Renal cortical epithelial cell (primary cell): ENCODE measurements at regions not wholly inside any gene's neighbourhood (a gene's known extent, or its start where the extent isn't known, plus 50 kb on each side); places are given as distances from the start of the nearest gene placed in this dataset.

ENCODE experiments used
- DNase-seq: peaks from one replicate; pipeline ENCODE4 v3.0.0-alpha.2; 2011; ENCODE audit warnings: low read depth

- peak; percentile 93 for DNase-seq
Measured at GRCh38 chr10:6648894-6649720, 69.0 kb upstream of the PRKCQ start.

GRCh38 chr10:6647811-6648526 lies 67.9 kb upstream of the PRKCQ start:
- DNase-seq, result no peak

DNA sequence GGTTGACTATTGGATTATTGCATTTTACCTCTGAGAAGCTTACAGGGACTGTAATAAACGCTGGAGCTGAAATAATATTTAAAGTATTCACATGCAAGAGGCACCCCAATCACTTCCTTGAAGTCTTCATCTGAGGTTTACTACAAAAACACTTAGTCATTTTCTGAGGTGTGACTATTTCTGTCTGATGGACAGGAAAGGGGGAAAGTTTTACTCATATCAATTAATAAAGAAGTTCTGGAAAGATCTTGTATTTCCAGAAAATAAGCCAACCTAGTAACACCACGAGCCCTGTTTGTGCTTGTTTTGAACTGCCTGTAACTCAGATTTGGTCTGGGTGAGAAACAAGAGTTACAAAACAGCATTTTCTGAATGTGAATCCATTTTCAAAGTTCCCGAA lies 63.9 kb upstream of the PRKCQ start:
- DNase-seq, result peak; percentile 43

GRCh38 chr10:6642876-6643275 lies 62.8 kb upstream of the PRKCQ start:
- DNase-seq, result no peak

- DNase-seq, result no peak
Measured at GRCh38 chr10:6640433-6641040, 60.5 kb upstream of the PRKCQ start.

DNA sequence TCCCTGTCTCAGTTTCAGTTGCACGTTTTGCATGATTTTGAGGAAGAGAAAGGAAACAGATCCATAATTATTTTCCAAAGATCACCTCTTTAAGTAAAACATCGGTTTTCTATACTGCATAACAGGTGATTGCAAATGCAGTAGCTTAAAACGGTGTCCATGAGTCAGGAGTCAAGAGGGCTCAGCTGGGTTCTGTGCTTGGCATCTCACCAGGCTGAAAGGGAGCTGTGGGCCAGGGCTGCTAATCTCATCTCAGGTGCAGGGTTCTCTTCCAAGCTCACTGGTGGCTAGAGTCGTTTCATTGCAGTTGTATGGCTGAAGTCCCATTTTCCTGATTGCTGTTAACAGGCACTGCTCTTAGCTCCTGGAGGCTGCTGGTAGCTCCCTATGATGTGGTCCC lies 57.0 kb upstream of the PRKCQ start:
- no peak for DNase-seq

GRCh38 chr10:6635784-6636183 lies 55.7 kb upstream of the PRKCQ start:
- no peak for DNase-seq
